Dendritic cell treated with granulocyte-macrophage colony-stimulating factor and Interleukin-4, amounts not matched to agents 40 ng/mL and 50 ng/mL, for 4 days (primary cell): ENCODE measurements at regions not wholly inside any gene's neighbourhood (a gene's known extent, or its start where the extent isn't known, plus 50 kb on each side); places are given as distances from the start of the nearest gene placed in this dataset.
"Not testable (repeated sequence)": the region's sequence is repeated elsewhere in the genome, so short reads cannot be mapped to it uniquely, and the experiment has no call there.

Experiments
- H3K27ac Mint-ChIP-seq: one replicate; pipeline ENCODE4 v1.8.0; 2022; ENCODE audit warnings: mild to moderate bottlenecking, mixed read lengths
- H3K27me3 Mint-ChIP-seq: one replicate; pipeline ENCODE4 v1.8.0; 2022; ENCODE audit warnings: mild to moderate bottlenecking, mixed read lengths
- H3K36me3 Mint-ChIP-seq: one replicate; pipeline ENCODE4 v1.8.0; 2022; ENCODE audit warnings: low read depth, mixed read lengths
- H3K4me1 Mint-ChIP-seq: one replicate; pipeline ENCODE4 v1.8.0; 2022; ENCODE audit warnings: low read depth, mixed read lengths
- H3K4me3 Mint-ChIP-seq: one replicate; pipeline ENCODE4 v1.8.0; 2022; ENCODE audit warnings: mild to moderate bottlenecking, moderate library complexity, mixed read lengths
- H3K9me3 Mint-ChIP-seq: one replicate; pipeline ENCODE4 v1.8.0; 2022; ENCODE audit warnings: mixed read lengths
- intact Hi-C: fragments of 100-400 bp; cut with micrococcal nuclease; formaldehyde crosslinking; loops from one replicate; pipeline ENCODE4 v1.15.0; 2022

- intact Hi-C loops: no loop called here
- H3K4me1 Mint-ChIP-seq: no peaks in the 10 kb centered on the region
- H3K27me3 Mint-ChIP-seq: peaks cover 36% of the 10 kb centered on the region
- H3K36me3 Mint-ChIP-seq: no peaks in the 10 kb centered on the region
- H3K4me3 Mint-ChIP-seq: no peak overlapping the region
- no peaks in the 10 kb centered on the region for H3K9me3 Mint-ChIP-seq
- no peak overlapping the region for H3K27ac Mint-ChIP-seq
Measured at GRCh38 chr3:127520993-127521392, 69.5 kb downstream of the TPRA1 start.

- no peak overlapping the region for H3K27ac Mint-ChIP-seq
- no peak overlapping the region for H3K4me3 Mint-ChIP-seq
- intact Hi-C loops: no loop called here
- no peaks in the 10 kb centered on the region for H3K9me3 Mint-ChIP-seq
- no peaks in the 10 kb centered on the region for H3K4me1 Mint-ChIP-seq
- no peaks in the 10 kb centered on the region for H3K36me3 Mint-ChIP-seq
- peaks cover 39% of the 10 kb centered on the region for H3K27me3 Mint-ChIP-seq
Measured at GRCh38 chr3:127518456-127519081, 72.0 kb downstream of the TPRA1 start.

GRCh38 chr3:127512256-127512655 is 78.3 kb downstream of the TPRA1 start:
- Mint-ChIP-seq H3K4me1 (no peaks in the 10 kb centered on the region), H3K27me3 (peaks cover 35% of the 10 kb centered on the region)

GRCh38 chr3:127501177-127501576 is 89.4 kb downstream of the TPRA1 start:
- Mint-ChIP-seq H3K36me3 (no peaks in the 10 kb centered on the region), H3K4me1 (no peaks in the 10 kb centered on the region), H3K27me3 (peaks cover 20% of the 10 kb centered on the region), H3K4me3 (no peak overlapping the region), H3K27ac (no peak overlapping the region), H3K9me3 (peaks cover 22% of the 10 kb centered on the region)
- intact Hi-C loops: no loop called here

More at GRCh38 chr3:127512256-127512655, 78.3 kb downstream of the TPRA1 start:
- Mint-ChIP-seq H3K27ac (no peak overlapping the region), H3K9me3 (no peaks in the 10 kb centered on the region), H3K36me3 (no peaks in the 10 kb centered on the region), H3K4me3 (no peak overlapping the region)
- intact Hi-C loops: no loop called here

GRCh38 chr3:127497676-127498075 is 92.9 kb downstream of the TPRA1 start:
- Mint-ChIP-seq H3K36me3 (no peaks in the 10 kb centered on the region), H3K4me3 (no peak overlapping the region), H3K9me3 (peaks cover 18% of the 10 kb centered on the region), H3K27me3 (peaks cover 16% of the 10 kb centered on the region), H3K27ac (no peak overlapping the region), H3K4me1 (no peaks in the 10 kb centered on the region)
- intact Hi-C loops: no loop called here

GRCh38 chr3:127497166-127497565 is 93.4 kb downstream of the TPRA1 start:
- Mint-ChIP-seq H3K36me3 (no peaks in the 10 kb centered on the region), H3K9me3 (peaks cover 12% of the 10 kb centered on the region), H3K4me3 (no peak overlapping the region), H3K4me1 (no peaks in the 10 kb centered on the region), H3K27me3 (peaks cover 13% of the 10 kb centered on the region), H3K27ac (no peak overlapping the region)
- intact Hi-C loops: no loop called here

GRCh38 chr3:127495821-127496655 is 94.5 kb downstream of the TPRA1 start:
- H3K9me3 Mint-ChIP-seq: peaks cover 9% of the 10 kb centered on the region
- no peak overlapping the region for H3K4me3 Mint-ChIP-seq
- H3K4me1 Mint-ChIP-seq: no peaks in the 10 kb centered on the region
- peaks cover 13% of the 10 kb centered on the region for H3K27me3 Mint-ChIP-seq
- no peaks in the 10 kb centered on the region for H3K36me3 Mint-ChIP-seq
- H3K27ac Mint-ChIP-seq: no peak overlapping the region
- intact Hi-C loops: no loop called here

- Mint-ChIP-seq H3K4me1 (no peaks in the 10 kb centered on the region), H3K36me3 (no peaks in the 10 kb centered on the region), H3K9me3 (no peaks in the 10 kb centered on the region), H3K27me3 (peaks cover 11% of the 10 kb centered on the region), H3K4me3 (no peak overlapping the region), H3K27ac (no peak overlapping the region)
- intact Hi-C loops: no loop called here
Measured at GRCh38 chr3:127493924-127494646, 96.4 kb downstream of the TPRA1 start.

GRCh38 chr3:127492426-127492825 is 98.1 kb downstream of the TPRA1 start:
- Mint-ChIP-seq H3K27ac (no peak overlapping the region), H3K4me3 (no peak overlapping the region), H3K36me3 (no peaks in the 10 kb centered on the region), H3K9me3 (no peaks in the 10 kb centered on the region), H3K4me1 (no peaks in the 10 kb centered on the region), H3K27me3 (peaks cover 12% of the 10 kb centered on the region)
- intact Hi-C loops: no loop called here

GRCh38 chr3:127491909-127492308 is 98.6 kb downstream of the TPRA1 start:
- H3K27ac Mint-ChIP-seq: no peak overlapping the region
- no peak overlapping the region for H3K4me3 Mint-ChIP-seq
- intact Hi-C loops: no loop called here
- H3K4me1 Mint-ChIP-seq: no peaks in the 10 kb centered on the region
- H3K27me3 Mint-ChIP-seq: peaks cover 14% of the 10 kb centered on the region
- H3K36me3 Mint-ChIP-seq: no peaks in the 10 kb centered on the region
- H3K9me3 Mint-ChIP-seq: no peaks in the 10 kb centered on the region

- no peaks in the 10 kb centered on the region for H3K4me1 Mint-ChIP-seq
- no peak overlapping the region for H3K4me3 Mint-ChIP-seq
- intact Hi-C loops: no loop called here
- H3K9me3 Mint-ChIP-seq: no peaks in the 10 kb centered on the region
- H3K36me3 Mint-ChIP-seq: no peaks in the 10 kb centered on the region
- no peak overlapping the region for H3K27ac Mint-ChIP-seq
- peaks cover 13% of the 10 kb centered on the region for H3K27me3 Mint-ChIP-seq
Measured at GRCh38 chr3:127491323-127491722, 99.2 kb downstream of the TPRA1 start.

GRCh38 chr3:127491024-127491305 is 99.6 kb downstream of the TPRA1 start:
- intact Hi-C loops, H3K9me3 Mint-ChIP-seq, H3K36me3 Mint-ChIP-seq, H3K27ac Mint-ChIP-seq, H3K4me3 Mint-ChIP-seq, H3K4me1 Mint-ChIP-seq: not testable (repeated sequence)
- peaks cover 14% of the 10 kb centered on the region for H3K27me3 Mint-ChIP-seq

- peaks cover 16% of the 10 kb centered on the region for H3K27me3 Mint-ChIP-seq
- no peak overlapping the region for H3K4me3 Mint-ChIP-seq
- intact Hi-C loops: no loop called here
- no peaks in the 10 kb centered on the region for H3K4me1 Mint-ChIP-seq
- no peak overlapping the region for H3K27ac Mint-ChIP-seq
- no peaks in the 10 kb centered on the region for H3K9me3 Mint-ChIP-seq
- H3K36me3 Mint-ChIP-seq: no peaks in the 10 kb centered on the region
Measured at GRCh38 chr3:127490271-127491023, 100.1 kb downstream of the TPRA1 start.

- Mint-ChIP-seq H3K36me3 (no peaks in the 10 kb centered on the region), H3K27me3 (peaks cover 19% of the 10 kb centered on the region), H3K9me3 (no peaks in the 10 kb centered on the region), H3K4me3 (no peak overlapping the region), H3K27ac (no peak overlapping the region), H3K4me1 (no peaks in the 10 kb centered on the region)
- intact Hi-C loops: no loop called here
Measured at GRCh38 chr3:127489357-127489756, 101.2 kb downstream of the TPRA1 start.
